ENCODE measurements at regions not wholly inside any gene's neighbourhood (a gene's known extent, or its start where the extent isn't known, plus 50 kb on each side); places are given as distances from the start of the nearest gene placed in this dataset.

- 39 to 55% methylated on average over 7 of the region's 7 CpGs for WGBS, 2 donors
- Histone ChIP-seq H3K36me3 (no peaks in the 10 kb centered on the region), H3K4me1 (no peaks in the 10 kb centered on the region), H3K4me3 (no peak overlapping the region), H3K9me3 (no peaks in the 10 kb centered on the region), H3K27me3 (no peaks in the 10 kb centered on the region), H3K27ac (no peak overlapping the region)
- ATAC-seq (no peak), DNase-seq (no peak), FAIRE-seq (no peak)
- no peak for TF ChIP-seq CTCF (IDR thresholded peaks at IDR 0.05)
- intact Hi-C loops (cut with DNase I), result no loop called here
These were observed 94.5 kb upstream of the VSTM2B start for GRCh38 chr19:29431332-29431731.

GRCh38 chr19:29432677-29433076 lies 93.1 kb upstream of the VSTM2B start:
- Histone ChIP-seq H3K27ac (no peak overlapping the region), H3K27me3 (no peaks in the 10 kb centered on the region), H3K4me3 (no peak overlapping the region), H3K36me3 (no peaks in the 10 kb centered on the region), H3K4me1 (no peaks in the 10 kb centered on the region), H3K9me3 (no peaks in the 10 kb centered on the region)
- intact Hi-C loops (cut with DNase I), result no loop called here
- no peak for ATAC-seq
- 50 to 58% methylated on average over 5 of the region's 5 CpGs for WGBS, 2 donors
- no peak for DNase-seq
- no peak for FAIRE-seq
- no peak for TF ChIP-seq CTCF (IDR thresholded peaks at IDR 0.05)

DNA sequence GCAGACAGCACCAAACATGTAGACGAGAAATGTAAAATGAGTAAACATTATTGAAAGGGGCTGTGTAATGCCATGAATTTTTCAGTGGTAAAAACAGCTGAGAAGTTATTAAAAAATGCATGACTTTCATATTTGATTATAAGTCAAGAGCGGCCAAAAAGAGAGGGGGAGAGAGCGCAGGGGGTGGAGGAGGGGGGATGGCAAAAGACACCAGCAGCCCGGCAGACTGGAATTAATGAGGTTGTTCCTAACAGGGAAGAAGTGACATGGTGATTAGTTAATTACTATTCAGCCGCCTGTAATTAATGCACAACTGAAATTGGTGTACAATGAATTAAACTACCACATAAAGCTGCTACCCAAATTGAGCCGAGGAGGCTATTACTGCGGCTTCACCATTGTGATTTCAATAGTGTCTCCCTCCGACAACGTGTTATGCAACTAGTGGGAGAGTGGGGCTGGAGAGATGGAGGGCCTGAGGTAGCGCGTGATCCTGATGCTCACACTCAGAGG lies 89.1 kb upstream of the VSTM2B start:
- Histone ChIP-seq H3K4me1 (no peaks in the 10 kb centered on the region), H3K27ac (no peak overlapping the region), H3K4me3 (no peak overlapping the region), H3K36me3 (no peaks in the 10 kb centered on the region), H3K9me3 (no peaks in the 10 kb centered on the region), H3K27me3 (no peaks in the 10 kb centered on the region)
- DNase-seq, result no peak
- ATAC-seq, result no peak
- intact Hi-C loops (cut with DNase I), result no loop called here
- no peak for FAIRE-seq
- WGBS, 2 donors, result 74 to 79% methylated on average over 11 of the region's 11 CpGs
- no peak for TF ChIP-seq CTCF (IDR thresholded peaks at IDR 0.05)

GRCh38 chr19:29439021-29439420 lies 86.8 kb upstream of the VSTM2B start:
- no peaks in the 10 kb centered on the region for H3K9me3 ChIP-seq
- intact Hi-C loops (cut with DNase I), result no loop called here
- no peaks in the 10 kb centered on the region for H3K27me3 ChIP-seq
- TF ChIP-seq CTCF (IDR thresholded peaks at IDR 0.05), result no peak
- H3K4me3 ChIP-seq, result no peak overlapping the region
- H3K4me1 ChIP-seq, result no peaks in the 10 kb centered on the region
- H3K36me3 ChIP-seq, result no peaks in the 10 kb centered on the region
- H3K27ac ChIP-seq, result no peak overlapping the region
- DNase-seq (no peak), ATAC-seq (no peak), FAIRE-seq (no peak)

DNA sequence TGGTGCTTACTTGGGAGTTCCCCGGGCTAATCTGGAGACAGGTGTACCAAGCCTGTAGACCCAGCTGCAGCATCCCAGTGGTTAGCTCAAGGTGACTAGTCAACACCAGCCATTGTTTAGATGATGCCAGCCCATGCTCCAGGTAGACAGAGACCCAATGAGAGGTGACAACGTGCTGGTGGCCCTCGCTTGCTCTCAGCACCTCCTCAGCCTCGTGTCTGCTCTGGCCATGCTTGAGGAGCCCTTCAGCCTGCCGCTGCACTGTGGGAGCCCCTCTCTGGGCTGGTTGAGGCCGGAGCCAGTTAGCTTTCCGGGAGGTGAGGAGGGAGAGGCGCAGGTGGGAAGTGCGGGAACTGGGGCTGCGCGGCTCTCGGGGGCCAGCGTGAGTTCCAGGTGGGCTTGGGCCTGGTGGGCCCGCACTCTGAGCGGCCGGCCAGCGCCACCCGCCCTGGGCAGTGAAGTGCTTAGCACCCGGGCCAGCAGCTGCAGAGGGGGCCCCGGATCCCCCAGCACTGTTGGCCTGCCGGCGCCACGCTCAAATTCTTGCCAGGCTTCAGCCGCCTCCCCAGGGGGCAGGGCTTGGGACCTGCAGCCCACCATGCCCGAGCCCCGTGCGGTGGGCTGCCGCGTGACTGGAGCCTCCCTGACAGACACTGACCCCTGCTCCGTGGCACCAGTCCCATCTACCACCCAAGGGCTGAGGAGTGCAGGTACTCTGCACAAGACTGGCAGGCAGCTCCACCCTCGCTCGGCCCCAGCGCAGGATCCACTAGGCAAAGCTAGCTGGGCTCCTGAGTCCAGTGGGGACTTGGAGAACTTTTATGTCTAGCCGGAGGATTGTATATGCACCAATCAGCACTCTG lies 85.9 kb upstream of the VSTM2B start:
- intact Hi-C loops (cut with DNase I), result no loop called here
- no peak overlapping the region for H3K4me3 ChIP-seq
- no peaks in the 10 kb centered on the region for H3K36me3 ChIP-seq
- no peaks in the 10 kb centered on the region for H3K27me3 ChIP-seq
- DNase-seq, result no peak
- H3K9me3 ChIP-seq, result no peaks in the 10 kb centered on the region
- no peak for FAIRE-seq
- H3K4me1 ChIP-seq, result no peaks in the 10 kb centered on the region
- 80% methylated on average over 32 to 34 of the region's 34 CpGs for WGBS, 2 donors
- ATAC-seq, result no peak
- no peak overlapping the region for H3K27ac ChIP-seq
- no peak for TF ChIP-seq CTCF (IDR thresholded peaks at IDR 0.05)

All from pancreas (tissue), 10 donors.